ENCODE measurements at regions not wholly inside any gene's neighbourhood (a gene's known extent, or its start where the extent isn't known, plus 50 kb on each side); places are given as distances from the start of the nearest gene placed in this dataset.

GRCh38 chr14:84162633-84163032 is 1367.3 kb upstream of the FLRT2 start:
- no peak for TF ChIP-seq EZH2 (IDR thresholded peaks at IDR 0.05)
- peak; percentile 51; the same call in 1 of the 2 replicates for TF ChIP-seq POLR2AphosphoS5 (IDR thresholded peaks at IDR 0.05; ENCODE audit: borderline replicate concordance, low read depth, low read length)
- TF ChIP-seq FOXP2 (optimal IDR thresholded peaks at IDR 0.05; ENCODE audit: control extremely low read depth, extremely low read length, insufficient read depth) = peak; percentile 75
